Transverse colon (tissue), 4 donors: ENCODE measurements at regions not wholly inside any gene's neighbourhood (a gene's known extent, or its start where the extent isn't known, plus 50 kb on each side); places are given as distances from the start of the nearest gene placed in this dataset.
"Not testable (repeated sequence)": the region's sequence is repeated elsewhere in the genome, so short reads cannot be mapped to it uniquely, and the experiment has no call there.

Source experiments
- DNase-seq: peaks from one replicate; pipeline ENCODE4 v3.0.0-alpha.2; 2019
- H3K27ac ChIP-seq, 4 donors: fragments of 200-600 bp; sonication (generic); 2 replicates each; pipeline ENCODE4 v1.5.1; 2016 to 2018; ENCODE audit warnings: inconsistent platforms in 4 of 4
- H3K27me3 ChIP-seq: fragments of 200-600 bp; sonication (generic); 2 replicates; pipeline ENCODE4 v1.5.1; 2017; ENCODE audit warnings: inconsistent platforms
- H3K36me3 ChIP-seq, 4 donors: fragments of 200-600 bp; sonication (generic); 2 replicates each; pipeline ENCODE4 v1.5.1; 2017 to 2019; ENCODE audit warnings: inconsistent platforms in 4 of 4
- H3K4me1 ChIP-seq, 4 donors: fragments of 200-600 bp; sonication (generic); 2 replicates each; pipeline ENCODE4 v1.5.1; 2017 to 2020; ENCODE audit warnings: inconsistent platforms in 4 of 4
- H3K4me3 ChIP-seq, 4 donors: fragments of 200-600 bp; sonication (generic); 1 replicate in 1 of 4; 2 replicates in 3 of 4; pipeline versions ENCODE4 v1.5.1 to v1.6.1; 2017 to 2019; ENCODE audit warnings: inconsistent platforms in 4 of 4
- H3K9me3 ChIP-seq, 2 donors: fragments of 200-600 bp; sonication (generic); 2 replicates each; pipeline ENCODE4 v1.5.1; 2017 to 2019; ENCODE audit warnings: inconsistent platforms in 2 of 2
- EP300 ChIP-seq: sonication (generic); formaldehyde crosslinking; IDR thresholded peaks from one replicate; pipeline ENCODE4 v1.6.1; 2017; ENCODE audit warnings: antibody characterized with exemption, low read depth
- POLR2A ChIP-seq: fragments of 450-650 bp; IDR thresholded peaks from one replicate; pipeline ENCODE4 v1.6.1; 2016; ENCODE audit warnings: antibody characterized with exemption, mild to moderate bottlenecking, moderate library complexity
- POLR2AphosphoS5 ChIP-seq, 3 donors: sonication (generic); formaldehyde crosslinking; IDR thresholded peaks; one replicate each; pipeline ENCODE4 v1.6.1; 2016; ENCODE audit warnings: antibody characterized with exemption in 3 of 3
- WGBS, 2 donors: methylation state at CpG; one replicate each; pipeline ENCODE4 v1.1.5; 2018; ENCODE audit warnings: low coverage in 1 of 2; 5-methylcytosine and 5-hydroxymethylcytosine counted together
- in situ Hi-C, 4 donors: fragments of 200-750 bp; cut with MboI; loops; one replicate each; pipeline versions ENCODE4 v1.15.0 to v1.15.1; 2017; ENCODE audit warnings: low sequenced_read_pairs in 3 of 4, low pct_ligation_motif_present in 1 of 4, low pct_unique_long_range_greater_than_20kb in 1 of 4
- intact Hi-C: fragments of 100-400 bp; cut with DNase I; formaldehyde crosslinking; loops from one replicate; pipeline ENCODE4 v1.15.1; 2023; ENCODE audit warnings: low total_unique reads
- TF ChIP-seq, protein P1 (sequence below), 5 experiments: fragments of 200-600 bp in 3 of 5; fragments of 450-650 bp in 2 of 5; sonication (generic) in 3 of 5; IDR thresholded peaks; 1 replicate in 2 of 5; 2 replicates in 3 of 5; pipeline ENCODE4 v1.5.1; 2016 to 2017; ENCODE audit warnings: antibody characterized with exemption in 5 of 5, inconsistent platforms in 3 of 5, mild to moderate bottlenecking in 2 of 5, moderate library complexity in 1 of 5

DNA sequence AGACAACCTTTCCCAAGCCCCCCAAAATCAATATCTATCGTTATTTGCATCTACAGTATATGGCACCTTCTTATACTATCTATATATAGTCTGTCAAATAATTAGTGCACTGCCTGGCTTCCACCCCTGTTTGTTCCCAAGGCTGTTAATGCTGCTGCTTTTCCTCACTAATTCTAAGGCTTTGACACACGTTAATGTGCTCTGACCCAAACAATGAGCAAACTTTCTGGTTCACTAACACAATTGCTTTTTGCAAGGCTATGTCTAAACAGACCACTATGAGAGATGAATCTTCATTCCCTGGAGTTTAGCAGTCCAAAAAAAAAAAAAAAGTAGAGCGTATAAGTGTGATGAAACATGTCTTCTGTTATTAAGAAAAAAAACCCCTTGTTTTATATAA lies 360.9 kb upstream of the AGA start:
- intact Hi-C loops, result no loop called here
- H3K4me3 ChIP-seq, result no peak overlapping the region
- no peak for DNase-seq
- no peak for TF ChIP-seq POLR2A
- TF ChIP-seq EP300, result no peak
- TF ChIP-seq POLR2AphosphoS5 (IDR thresholded peaks at IDR 0.05), result no peak
- TF ChIP-seq, protein P1, sequence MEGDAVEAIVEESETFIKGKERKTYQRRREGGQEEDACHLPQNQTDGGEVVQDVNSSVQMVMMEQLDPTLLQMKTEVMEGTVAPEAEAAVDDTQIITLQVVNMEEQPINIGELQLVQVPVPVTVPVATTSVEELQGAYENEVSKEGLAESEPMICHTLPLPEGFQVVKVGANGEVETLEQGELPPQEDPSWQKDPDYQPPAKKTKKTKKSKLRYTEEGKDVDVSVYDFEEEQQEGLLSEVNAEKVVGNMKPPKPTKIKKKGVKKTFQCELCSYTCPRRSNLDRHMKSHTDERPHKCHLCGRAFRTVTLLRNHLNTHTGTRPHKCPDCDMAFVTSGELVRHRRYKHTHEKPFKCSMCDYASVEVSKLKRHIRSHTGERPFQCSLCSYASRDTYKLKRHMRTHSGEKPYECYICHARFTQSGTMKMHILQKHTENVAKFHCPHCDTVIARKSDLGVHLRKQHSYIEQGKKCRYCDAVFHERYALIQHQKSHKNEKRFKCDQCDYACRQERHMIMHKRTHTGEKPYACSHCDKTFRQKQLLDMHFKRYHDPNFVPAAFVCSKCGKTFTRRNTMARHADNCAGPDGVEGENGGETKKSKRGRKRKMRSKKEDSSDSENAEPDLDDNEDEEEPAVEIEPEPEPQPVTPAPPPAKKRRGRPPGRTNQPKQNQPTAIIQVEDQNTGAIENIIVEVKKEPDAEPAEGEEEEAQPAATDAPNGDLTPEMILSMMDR (IDR thresholded peaks at IDR 0.05), result no peak
- 46 to 52% methylated on average over 3 of the region's 3 CpGs for WGBS, 2 donors
- no peaks in the 10 kb centered on the region for H3K27me3 ChIP-seq
- H3K36me3 ChIP-seq, result no peaks in the 10 kb centered on the region
- in situ Hi-C loops, result no loop called here
- no peak overlapping the region for H3K27ac ChIP-seq
- no peaks in the 10 kb centered on the region for H3K4me1 ChIP-seq
- no peaks in the 10 kb centered on the region for H3K9me3 ChIP-seq

DNA sequence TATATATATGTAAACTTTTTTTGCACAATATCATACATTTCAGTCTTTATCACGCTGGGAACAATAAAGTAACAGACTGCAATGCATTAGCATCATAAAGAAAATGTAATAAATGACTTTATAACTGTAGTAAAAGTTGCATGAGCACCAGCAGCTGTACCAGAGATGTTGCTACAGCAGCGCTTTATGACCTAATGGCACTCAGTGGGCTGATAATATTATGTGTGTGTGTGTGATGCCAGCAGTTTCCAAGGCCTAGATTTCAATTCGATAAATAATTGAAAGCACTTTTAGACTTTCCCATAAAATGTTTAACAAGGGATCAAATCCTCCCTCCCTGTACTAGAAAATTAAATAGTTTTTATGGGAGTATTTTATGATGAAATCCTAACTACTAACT lies 367.6 kb upstream of the AGA start:
- 25 to 29% methylated on average over 3 of the region's 3 CpGs for WGBS, 2 donors
- H3K4me1 ChIP-seq, result peaks cover 0 to 4% (median 0%) of the 10 kb centered on the region in 4 donors
- peak; percentile 17 for DNase-seq
- TF ChIP-seq EP300 (no peak), POLR2A (no peak), POLR2AphosphoS5 (IDR thresholded peaks at IDR 0.05) (no peak)
- TF ChIP-seq, protein P1 (IDR thresholded peaks at IDR 0.05), result no peak
- no peaks in the 10 kb centered on the region for H3K36me3 ChIP-seq
- H3K27me3 ChIP-seq, result no peaks in the 10 kb centered on the region
- no peak overlapping the region for H3K4me3 ChIP-seq
- H3K27ac ChIP-seq, result no peak overlapping the region
- in situ Hi-C loops, result no loop called here
- H3K9me3 ChIP-seq, result no peaks in the 10 kb centered on the region
- intact Hi-C loops, result no loop called here

DNA sequence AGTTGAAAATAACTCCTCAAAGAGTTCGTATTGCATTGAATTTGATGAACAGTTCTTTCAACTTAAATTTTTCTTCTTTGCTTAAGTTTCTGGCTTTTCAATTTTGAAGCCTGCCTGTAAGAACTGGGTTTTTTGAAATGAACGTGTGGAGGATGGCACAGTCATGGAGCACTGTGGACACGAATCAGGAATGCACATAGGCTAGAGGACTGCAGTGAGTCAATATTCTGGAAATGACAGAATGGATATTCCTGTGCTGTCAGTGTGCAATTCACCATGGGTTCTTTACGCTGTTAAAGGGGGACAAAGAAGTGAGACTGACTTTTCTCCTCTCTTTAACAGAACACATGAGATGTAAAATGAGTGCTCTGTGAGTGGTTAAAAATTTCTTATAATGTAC lies 368.0 kb upstream of the AGA start:
- H3K27ac ChIP-seq, result no peak overlapping the region
- no peaks in the 10 kb centered on the region for H3K27me3 ChIP-seq
- intact Hi-C loops, result no loop called here
- 33 to 34% methylated on average over 2 to 4 of the region's 4 CpGs for WGBS, 2 donors
- DNase-seq, result no peak
- in situ Hi-C loops, result no loop called here
- no peaks in the 10 kb centered on the region for H3K36me3 ChIP-seq
- peaks cover 0 to 4% (median 0%) of the 10 kb centered on the region in 4 donors for H3K4me1 ChIP-seq
- TF ChIP-seq POLR2AphosphoS5 (IDR thresholded peaks at IDR 0.05), result no peak
- no peak for TF ChIP-seq EP300
- TF ChIP-seq POLR2A, result no peak
- TF ChIP-seq, protein P1 (IDR thresholded peaks at IDR 0.05), result no peak
- H3K4me3 ChIP-seq, result no peak overlapping the region
- H3K9me3 ChIP-seq, result no peaks in the 10 kb centered on the region

DNA sequence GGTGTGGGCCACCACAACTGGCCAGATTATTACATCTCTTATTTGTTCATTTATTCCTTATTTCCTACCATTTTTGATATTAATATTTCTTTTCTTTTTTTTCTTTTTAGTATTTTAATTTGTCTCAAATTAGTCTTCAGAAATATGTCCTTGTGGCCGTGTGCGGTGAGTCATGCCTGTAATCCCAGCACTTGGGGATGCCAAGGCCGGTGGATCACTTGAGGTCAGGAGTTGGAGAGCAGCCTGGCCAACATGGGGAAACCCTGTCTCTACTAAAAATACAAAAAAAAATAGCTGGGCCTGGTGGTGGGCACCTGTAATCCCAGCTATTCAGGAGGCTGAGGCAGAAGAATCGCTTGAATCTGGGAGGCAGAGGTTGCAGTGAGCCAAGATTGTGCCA lies 376.2 kb upstream of the AGA start:
- H3K36me3 ChIP-seq, H3K27ac ChIP-seq, intact Hi-C loops, H3K9me3 ChIP-seq, H3K27me3 ChIP-seq, H3K4me3 ChIP-seq, in situ Hi-C loops, DNase-seq, H3K4me1 ChIP-seq: not testable (repeated sequence)
- 82 to 95% methylated on average over 4 of the region's 4 CpGs for WGBS, 2 donors

DNA sequence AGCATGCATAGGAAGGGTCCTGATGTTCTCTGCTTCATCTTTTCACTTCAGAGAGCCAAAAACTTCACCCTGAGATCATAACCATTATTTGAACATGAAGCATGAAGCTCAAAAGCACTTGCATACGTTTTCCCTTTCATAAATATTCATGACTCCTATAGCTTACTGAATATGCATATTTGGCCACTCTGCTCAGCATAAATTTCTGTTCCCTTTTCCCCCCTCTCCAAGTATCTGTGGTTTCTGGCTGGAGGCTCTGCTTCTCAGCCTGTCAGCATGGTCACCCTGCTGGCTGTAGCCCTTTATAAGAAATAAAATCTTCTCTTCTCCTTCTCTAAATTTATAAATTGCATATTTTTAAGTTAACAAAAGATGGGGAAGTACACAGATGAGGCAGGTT lies 384.7 kb upstream of the AGA start:
- H3K27ac ChIP-seq, result no peak overlapping the region
- no peak for TF ChIP-seq POLR2A
- no peak for TF ChIP-seq POLR2AphosphoS5 (IDR thresholded peaks at IDR 0.05)
- TF ChIP-seq, protein P1 (IDR thresholded peaks at IDR 0.05), result no peak
- no peak for TF ChIP-seq EP300
- intact Hi-C loops, result no loop called here
- DNase-seq, result no peak
- no peak overlapping the region for H3K4me3 ChIP-seq
- in situ Hi-C loops, result no loop called here
- H3K4me1 ChIP-seq, result no peaks in the 10 kb centered on the region
- H3K36me3 ChIP-seq, result no peaks in the 10 kb centered on the region
- no peaks in the 10 kb centered on the region for H3K9me3 ChIP-seq
- H3K27me3 ChIP-seq, result no peaks in the 10 kb centered on the region
- 28% methylated on average over 1 of the region's 1 CpG; no CpG with 5 or more reads in 1 of the 2 donors for WGBS, 2 donors
